Upper lobe of right lung (tissue), 1 donor: ENCODE measurements at regions not wholly inside any gene's neighbourhood (a gene's known extent, or its start where the extent isn't known, plus 50 kb on each side); places are given as distances from the start of the nearest gene placed in this dataset.

Source experiments
- ATAC-seq: fragments of 200-7000 bp; cut with Tn5 transposase; one replicate; pipeline ENCODE4 v1.9.1; 2020; ENCODE audit warnings: mild to moderate bottlenecking, moderate library complexity
- DNase-seq: peaks from one replicate; pipeline ENCODE4 v3.0.0-alpha.2; 2020
- H3K27ac ChIP-seq: fragments of 200-600 bp; one replicate; pipeline ENCODE4 v1.8.0; 2022
- H3K27me3 ChIP-seq: fragments of 200-600 bp; one replicate; pipeline ENCODE4 v1.8.0; 2022; ENCODE audit warnings: mild to moderate bottlenecking
- H3K36me3 ChIP-seq: fragments of 200-600 bp; one replicate; pipeline ENCODE4 v1.8.0; 2022
- H3K4me1 ChIP-seq: fragments of 200-600 bp; one replicate; pipeline ENCODE4 v1.8.0; 2022
- H3K4me3 ChIP-seq: fragments of 200-600 bp; one replicate; pipeline ENCODE4 v1.8.0; 2022; ENCODE audit warnings: mild to moderate bottlenecking
- H3K9me3 ChIP-seq: fragments of 200-600 bp; one replicate; pipeline ENCODE4 v1.8.0; 2022
- CTCF ChIP-seq: fragments of 200-600 bp; IDR thresholded peaks from one replicate; pipeline ENCODE4 v1.8.0; 2022; ENCODE audit warnings: antibody characterized with exemption
- intact Hi-C: fragments of 100-400 bp; cut with DNase I; formaldehyde crosslinking; loops from one replicate; pipeline ENCODE4 v1.11.0; 2022
- donor health status: DM: no; HTN: yes; CAD: no; lungs with severe emphysema.

GRCh38 chr21:32209580-32209979, 69.3 kb downstream of the MIS18A start:
- Histone ChIP-seq H3K36me3 (no peaks in the 10 kb centered on the region), H3K9me3 (no peaks in the 10 kb centered on the region), H3K4me1 (no peaks in the 10 kb centered on the region), H3K4me3 (no peak overlapping the region), H3K27me3 (no peaks in the 10 kb centered on the region), H3K27ac (no peak overlapping the region)
- ATAC-seq (no peak), DNase-seq (no peak)
- no peak for TF ChIP-seq CTCF
- intact Hi-C loops: no loop called here

- H3K4me3 ChIP-seq: no peak overlapping the region
- TF ChIP-seq CTCF: no peak
- intact Hi-C loops: no loop called here
- no peaks in the 10 kb centered on the region for H3K27me3 ChIP-seq
- H3K4me1 ChIP-seq: no peaks in the 10 kb centered on the region
- no peak for ATAC-seq
- no peak overlapping the region for H3K27ac ChIP-seq
- H3K36me3 ChIP-seq: no peaks in the 10 kb centered on the region
- H3K9me3 ChIP-seq: no peaks in the 10 kb centered on the region
- DNase-seq: no peak
Observed at GRCh38 chr21:32207406-32207716, 71.5 kb downstream of the MIS18A start.

- intact Hi-C loops: no loop called here
- no peak for DNase-seq
- Histone ChIP-seq H3K27ac (no peak overlapping the region), H3K4me3 (no peak overlapping the region), H3K36me3 (no peaks in the 10 kb centered on the region), H3K9me3 (no peaks in the 10 kb centered on the region), H3K27me3 (no peaks in the 10 kb centered on the region), H3K4me1 (no peaks in the 10 kb centered on the region)
- no peak for ATAC-seq
- TF ChIP-seq CTCF: no peak
Observed at GRCh38 chr21:32206631-32207405, 72.0 kb downstream of the MIS18A start.

GRCh38 chr21:32203877-32204480, 74.9 kb downstream of the MIS18A start:
- Histone ChIP-seq H3K4me3 (no peak overlapping the region), H3K4me1 (no peaks in the 10 kb centered on the region), H3K36me3 (no peaks in the 10 kb centered on the region), H3K27ac (no peak overlapping the region), H3K9me3 (no peaks in the 10 kb centered on the region), H3K27me3 (no peaks in the 10 kb centered on the region)
- intact Hi-C loops: no loop called here
- no peak for ATAC-seq
- no peak for TF ChIP-seq CTCF
- no peak for DNase-seq

- no peaks in the 10 kb centered on the region for H3K27me3 ChIP-seq
- H3K4me1 ChIP-seq: no peaks in the 10 kb centered on the region
- no peak overlapping the region for H3K4me3 ChIP-seq
- ATAC-seq (no peak), DNase-seq (no peak)
- H3K36me3 ChIP-seq: no peaks in the 10 kb centered on the region
- intact Hi-C loops: no loop called here
- TF ChIP-seq CTCF: no peak
- H3K27ac ChIP-seq: no peak overlapping the region
- H3K9me3 ChIP-seq: no peaks in the 10 kb centered on the region
Observed at GRCh38 chr21:32200029-32200428, 78.8 kb downstream of the MIS18A start.
